H9 (cell line): ENCODE measurements at regions not wholly inside any gene's neighbourhood (a gene's known extent, or its start where the extent isn't known, plus 50 kb on each side); places are given as distances from the start of the nearest gene placed in this dataset.

Experiments
- DNase-seq: peaks from one replicate; pipeline ENCODE4 v3.0.0-alpha.2; 2017
- H2AFZ ChIP-seq: one replicate; pipeline ENCODE4 v1.6.1; 2013; ENCODE audit warnings: mild to moderate bottlenecking, low read length, control low read depth, moderate library complexity
- H2AK5ac ChIP-seq: 2 replicates; pipeline ENCODE4 v1.6.1; 2013; ENCODE audit warnings: low read length, control low read depth, mixed read lengths; ENCODE audit not compliant: insufficient read length
- H2BK120ac ChIP-seq: one replicate; pipeline ENCODE4 v1.6.1; 2013; ENCODE audit warnings: low read depth, mild to moderate bottlenecking, low read length, control low read depth, inconsistent platforms; ENCODE audit not compliant: poor library complexity, severe bottlenecking
- H2BK12ac ChIP-seq: 2 replicates; pipeline ENCODE4 v1.6.1; 2013; ENCODE audit warnings: low read length, control low read depth, mixed read lengths, low read depth; ENCODE audit not compliant: insufficient read length
- H2BK15ac ChIP-seq: 2 replicates; pipeline ENCODE4 v1.6.1; 2013; ENCODE audit warnings: low read depth, low read length, control low read depth
- H2BK20ac ChIP-seq: one replicate; pipeline ENCODE4 v1.6.1; 2013; ENCODE audit warnings: low read depth, mild to moderate bottlenecking, low read length, control low read depth, inconsistent platforms; ENCODE audit not compliant: poor library complexity, severe bottlenecking
- H2BK5ac ChIP-seq: 2 replicates; pipeline ENCODE4 v1.6.1; 2013; ENCODE audit warnings: low read length, control low read depth, mixed read lengths; ENCODE audit not compliant: insufficient read length
- H3K14ac ChIP-seq: 2 replicates; pipeline ENCODE4 v1.6.1; 2013; ENCODE audit warnings: low read length, control low read depth; ENCODE audit not compliant: insufficient read depth
- H3K18ac ChIP-seq: 2 replicates; pipeline ENCODE4 v1.6.1; 2013; ENCODE audit warnings: low read depth, mild to moderate bottlenecking, mixed read lengths, low read length, control low read depth; ENCODE audit not compliant: insufficient read length
- H3K23ac ChIP-seq: 2 replicates; pipeline ENCODE4 v1.6.1; 2013; ENCODE audit warnings: low read length, control low read depth, mixed read lengths, low read depth; ENCODE audit not compliant: insufficient read length
- H3K23me2 ChIP-seq: 2 replicates; pipeline ENCODE4 v1.6.1; 2013; ENCODE audit warnings: low read depth, mild to moderate bottlenecking, mixed read lengths, low read length, control low read depth; ENCODE audit not compliant: insufficient read length, poor library complexity, severe bottlenecking
- H3K27ac ChIP-seq: 2 replicates; pipeline ENCODE4 v1.5.1; 2013; ENCODE audit warnings: low read length, control low read depth, mixed read lengths, low read depth; ENCODE audit not compliant: insufficient read length
- H3K27me3 ChIP-seq: 2 replicates; pipeline ENCODE4 v1.6.1; 2013; ENCODE audit warnings: low read length, control low read depth, inconsistent platforms; ENCODE audit not compliant: insufficient read depth
- H3K4ac ChIP-seq: 2 replicates; pipeline ENCODE4 v1.6.1; 2013; ENCODE audit warnings: low read depth, mild to moderate bottlenecking, control low read depth, inconsistent platforms, low read length, moderate library complexity
- H3K4me1 ChIP-seq: 2 replicates; pipeline ENCODE4 v1.6.1; 2013; ENCODE audit warnings: low read length, control low read depth, inconsistent platforms; ENCODE audit not compliant: insufficient read depth
- H3K4me2 ChIP-seq: 2 replicates; pipeline ENCODE4 v1.6.1; 2013; ENCODE audit warnings: low read length, control low read depth, mixed read lengths; ENCODE audit not compliant: insufficient read length, insufficient read depth
- H3K56ac ChIP-seq: 2 replicates; pipeline ENCODE4 v1.6.1; 2013; ENCODE audit warnings: low read depth, mild to moderate bottlenecking, mixed read lengths, low read length, control low read depth; ENCODE audit not compliant: insufficient read length
- H3K79me1 ChIP-seq: 2 replicates; pipeline ENCODE4 v1.6.1; 2013; ENCODE audit warnings: low read depth, mild to moderate bottlenecking, moderate library complexity, low read length, control low read depth, inconsistent platforms; ENCODE audit not compliant: insufficient read depth, poor library complexity, severe bottlenecking
- H3K79me2 ChIP-seq: 2 replicates; pipeline ENCODE4 v1.6.1; 2013; ENCODE audit warnings: low read length, control low read depth, inconsistent platforms; ENCODE audit not compliant: insufficient read depth
- H3K9ac ChIP-seq: 2 replicates; pipeline ENCODE4 v1.6.1; 2013; ENCODE audit warnings: low read length, control low read depth, mixed read lengths; ENCODE audit not compliant: insufficient read length; ENCODE audit errors: extremely low read depth
- H3K9me3 ChIP-seq: one replicate; pipeline ENCODE4 v1.6.1; 2013; ENCODE audit warnings: low read depth, low read length, inconsistent platforms; ENCODE audit not compliant: control insufficient read depth
- H3T11ph ChIP-seq: one replicate; pipeline ENCODE4 v1.6.1; 2013; ENCODE audit warnings: mild to moderate bottlenecking, low read length, control low read depth, inconsistent platforms
- H4K20me1 ChIP-seq: one replicate; pipeline ENCODE4 v1.6.1; 2013; ENCODE audit not compliant: control insufficient read depth, insufficient read length, insufficient read depth
- H4K5ac ChIP-seq: 2 replicates; pipeline ENCODE4 v1.6.1; 2013; ENCODE audit warnings: low read depth, mild to moderate bottlenecking, mixed read lengths, low read length, control low read depth; ENCODE audit not compliant: insufficient read length
- H4K8ac ChIP-seq: replicated peaks from 2 replicates; pipeline ENCODE4 v1.6.1; 2013; ENCODE audit warnings: low read length, control low read depth, mixed read lengths, low read depth; ENCODE audit not compliant: insufficient read length
- H4K91ac ChIP-seq: 2 replicates; pipeline ENCODE4 v1.6.1; 2013; ENCODE audit warnings: low read depth, mild to moderate bottlenecking, moderate library complexity, mixed read lengths, low read length, control low read depth; ENCODE audit not compliant: insufficient read length
- H3K27ac Mint-ChIP-seq, 3 experiments: 2 replicates in 2 of 3; 3 replicates in 1 of 3; pipeline ENCODE4 v1.8.0; 2020 to 2021; ENCODE audit warnings: mixed read lengths in 3 of 3, mild to moderate bottlenecking in 1 of 3, moderate library complexity in 1 of 3
- H3K27me3 Mint-ChIP-seq: 2 replicates; pipeline ENCODE4 v1.8.0; 2021; ENCODE audit warnings: low read depth, mild to moderate bottlenecking, moderate library complexity, mixed read lengths
- H3K36me3 Mint-ChIP-seq, 3 experiments: 2 replicates in 2 of 3; 3 replicates in 1 of 3; pipeline ENCODE4 v1.8.0; 2020 to 2021; ENCODE audit warnings: low read depth in 3 of 3, mixed read lengths in 3 of 3; ENCODE audit not compliant: insufficient read depth in 1 of 3
- H3K4me1 Mint-ChIP-seq, 2 experiments: 2 replicates each; pipeline ENCODE4 v1.8.0; 2020; ENCODE audit warnings: mixed read lengths in 2 of 2
- H3K4me3 Mint-ChIP-seq, 2 experiments: 2 replicates in 1 of 2; 3 replicates in 1 of 2; pipeline ENCODE4 v1.8.0; 2020 to 2021; ENCODE audit warnings: mild to moderate bottlenecking in 2 of 2, mixed read lengths in 2 of 2, moderate library complexity in 1 of 2
- H3K9me3 Mint-ChIP-seq, 2 experiments: 2 replicates in 1 of 2; 3 replicates in 1 of 2; pipeline ENCODE4 v1.8.0; 2020; ENCODE audit warnings: mild to moderate bottlenecking in 2 of 2, mixed read lengths in 2 of 2, moderate library complexity in 1 of 2
- WGBS: extraction: QIAGEN DNeasy Blood & Tissue Kit; methylation state at CpG from one replicate; pipeline ENCODE4 v1.1.7; 2013; ENCODE audit warnings: missing lambda C conversion rate, low lambda C conversion rate, mixed read lengths; ENCODE audit not compliant: insufficient read length; ENCODE audit errors: extremely low coverage; 5-methylcytosine and 5-hydroxymethylcytosine counted together
- TF ChIP-seq, protein P1 (sequence below): fragments of 200-600 bp; sonication (generic); conservative IDR thresholded peaks from 3 replicates; pipeline ENCODE4 v1.8.0; 2021; ENCODE audit warnings: antibody characterized with exemption, mild to moderate bottlenecking

GRCh38 chr2:2714408-2714807, 383.3 kb upstream of the MYT1L start:
- Histone ChIP-seq H3K79me1 (no peaks in the 10 kb centered on the region), H3K4me2 (no peak overlapping the region), H3K27me3 (no peaks in the 10 kb centered on the region), H3T11ph (no peak overlapping the region), H2AFZ (no peak overlapping the region), H2BK20ac (no peak overlapping the region), H3K23ac (no peak overlapping the region), H3K4ac (no peak overlapping the region), H3K9me3 (no peaks in the 10 kb centered on the region), H2BK5ac (no peak overlapping the region), H3K79me2 (no peaks in the 10 kb centered on the region), H3K14ac (no peak overlapping the region), H4K8ac (no peak overlapping the region), H3K27ac (no peak overlapping the region), H2BK12ac (no peak overlapping the region), H4K20me1 (no peaks in the 10 kb centered on the region), H2BK120ac (no peak overlapping the region), H3K18ac (no peak overlapping the region), H3K4me1 (no peaks in the 10 kb centered on the region), H2AK5ac (no peak overlapping the region), H4K5ac (no peak overlapping the region), H4K91ac (no peak overlapping the region), H3K23me2 (no peaks in the 10 kb centered on the region), H3K56ac (no peak overlapping the region), H3K9ac (no peak overlapping the region), H2BK15ac (no peak overlapping the region)
- no peaks in the 10 kb centered on the region for H3K4me1 Mint-ChIP-seq
- TF ChIP-seq, protein P1, sequence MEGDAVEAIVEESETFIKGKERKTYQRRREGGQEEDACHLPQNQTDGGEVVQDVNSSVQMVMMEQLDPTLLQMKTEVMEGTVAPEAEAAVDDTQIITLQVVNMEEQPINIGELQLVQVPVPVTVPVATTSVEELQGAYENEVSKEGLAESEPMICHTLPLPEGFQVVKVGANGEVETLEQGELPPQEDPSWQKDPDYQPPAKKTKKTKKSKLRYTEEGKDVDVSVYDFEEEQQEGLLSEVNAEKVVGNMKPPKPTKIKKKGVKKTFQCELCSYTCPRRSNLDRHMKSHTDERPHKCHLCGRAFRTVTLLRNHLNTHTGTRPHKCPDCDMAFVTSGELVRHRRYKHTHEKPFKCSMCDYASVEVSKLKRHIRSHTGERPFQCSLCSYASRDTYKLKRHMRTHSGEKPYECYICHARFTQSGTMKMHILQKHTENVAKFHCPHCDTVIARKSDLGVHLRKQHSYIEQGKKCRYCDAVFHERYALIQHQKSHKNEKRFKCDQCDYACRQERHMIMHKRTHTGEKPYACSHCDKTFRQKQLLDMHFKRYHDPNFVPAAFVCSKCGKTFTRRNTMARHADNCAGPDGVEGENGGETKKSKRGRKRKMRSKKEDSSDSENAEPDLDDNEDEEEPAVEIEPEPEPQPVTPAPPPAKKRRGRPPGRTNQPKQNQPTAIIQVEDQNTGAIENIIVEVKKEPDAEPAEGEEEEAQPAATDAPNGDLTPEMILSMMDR: no peak
- no peak overlapping the region for H3K27ac Mint-ChIP-seq
- no peaks in the 10 kb centered on the region; a peak in 1 of 5 replicates for H3K9me3 Mint-ChIP-seq
- no peaks in the 10 kb centered on the region; a peak in 1 of 7 replicates for H3K36me3 Mint-ChIP-seq
- H3K27me3 Mint-ChIP-seq: peaks cover 30% of the 10 kb centered on the region
- DNase-seq: no peak
- no CpG with 5 or more reads among the region's 7 CpGs for WGBS
- H3K4me3 Mint-ChIP-seq: no peak overlapping the region
